Muscle of leg (tissue), 3 donors: ENCODE measurements at regions not wholly inside any gene's neighbourhood (a gene's known extent, or its start where the extent isn't known, plus 50 kb on each side); places are given as distances from the start of the nearest gene placed in this dataset.

Source experiments
- DNase-seq: peaks from one replicate; pipeline ENCODE4 v3.0.0; 2013
- H3K27ac ChIP-seq: one replicate; pipeline ENCODE4 v1.5.1; 2013; ENCODE audit warnings: mild to moderate bottlenecking, low read length, control low read depth
- H3K27me3 ChIP-seq: one replicate; pipeline ENCODE4 v1.6.1; 2013; ENCODE audit warnings: low read length; ENCODE audit not compliant: control insufficient read depth, insufficient read depth
- H3K36me3 ChIP-seq: one replicate; pipeline ENCODE4 v1.6.1; 2013; ENCODE audit warnings: low read length; ENCODE audit not compliant: control insufficient read depth, insufficient read depth
- H3K4me1 ChIP-seq: one replicate; pipeline ENCODE4 v1.6.1; 2013; ENCODE audit warnings: low read length; ENCODE audit not compliant: control insufficient read depth, insufficient read depth
- H3K4me3 ChIP-seq: one replicate; pipeline ENCODE4 v1.5.1; 2013; ENCODE audit warnings: low read length, control low read depth
- H3K9me3 ChIP-seq: replicated peaks from 2 replicates; pipeline ENCODE4 v1.6.1; 2013; ENCODE audit warnings: low read depth, low read length; ENCODE audit not compliant: control insufficient read depth
- WGBS: methylation state at CpG from one replicate; pipeline ENCODE4 v1.1.5; 2013; ENCODE audit warnings: missing lambda C conversion rate; ENCODE audit not compliant: insufficient coverage; 5-methylcytosine and 5-hydroxymethylcytosine counted together

GRCh38 chr2:192473331-192473730 lies 278.6 kb upstream of the TMEFF2 start:
- Histone ChIP-seq H3K4me3 (no peak overlapping the region), H3K27ac (no peak overlapping the region), H3K36me3 (no peaks in the 10 kb centered on the region), H3K9me3 (peaks cover 4% of the 10 kb centered on the region), H3K27me3 (no peaks in the 10 kb centered on the region), H3K4me1 (no peaks in the 10 kb centered on the region)
- no peak for DNase-seq
- 0% methylated on average over 1 of the region's 1 CpG for WGBS

GRCh38 chr2:192471982-192472381 lies 277.2 kb upstream of the TMEFF2 start:
- Histone ChIP-seq H3K9me3 (peaks cover 4% of the 10 kb centered on the region), H3K4me3 (no peak overlapping the region), H3K36me3 (no peaks in the 10 kb centered on the region), H3K4me1 (no peaks in the 10 kb centered on the region), H3K27ac (no peak overlapping the region), H3K27me3 (no peaks in the 10 kb centered on the region)
- no peak for DNase-seq

GRCh38 chr2:192469612-192470011 lies 274.9 kb upstream of the TMEFF2 start:
- H3K27ac ChIP-seq = no peak overlapping the region
- WGBS = no CpG with 5 or more reads among the region's 1 CpG
- peak; percentile 15 for DNase-seq
- H3K36me3 ChIP-seq = no peaks in the 10 kb centered on the region
- H3K4me3 ChIP-seq = no peak overlapping the region
- no peaks in the 10 kb centered on the region for H3K27me3 ChIP-seq
- no peaks in the 10 kb centered on the region for H3K9me3 ChIP-seq
- H3K4me1 ChIP-seq = no peaks in the 10 kb centered on the region

- no peak for DNase-seq
- no peaks in the 10 kb centered on the region for H3K9me3 ChIP-seq
- WGBS = no CpG with 5 or more reads among the region's 4 CpGs
- no peaks in the 10 kb centered on the region for H3K36me3 ChIP-seq
- no peaks in the 10 kb centered on the region for H3K4me1 ChIP-seq
- H3K4me3 ChIP-seq = no peak overlapping the region
- no peak overlapping the region for H3K27ac ChIP-seq
- no peaks in the 10 kb centered on the region for H3K27me3 ChIP-seq
Measured at GRCh38 chr2:192467953-192468660, 273.4 kb upstream of the TMEFF2 start.

GRCh38 chr2:192465141-192465540 lies 270.4 kb upstream of the TMEFF2 start:
- no CpG with 5 or more reads among the region's 1 CpG for WGBS
- no peaks in the 10 kb centered on the region for H3K36me3 ChIP-seq
- no peaks in the 10 kb centered on the region for H3K9me3 ChIP-seq
- H3K27ac ChIP-seq = no peak overlapping the region
- no peak for DNase-seq
- H3K27me3 ChIP-seq = no peaks in the 10 kb centered on the region
- no peaks in the 10 kb centered on the region for H3K4me1 ChIP-seq
- no peak overlapping the region for H3K4me3 ChIP-seq

- H3K4me3 ChIP-seq = no peak overlapping the region
- H3K9me3 ChIP-seq = no peaks in the 10 kb centered on the region
- H3K4me1 ChIP-seq = no peaks in the 10 kb centered on the region
- no peaks in the 10 kb centered on the region for H3K27me3 ChIP-seq
- no CpG with 5 or more reads among the region's 1 CpG for WGBS
- DNase-seq = no peak
- H3K36me3 ChIP-seq = no peaks in the 10 kb centered on the region
- H3K27ac ChIP-seq = no peak overlapping the region
Measured at GRCh38 chr2:192459422-192459821, 264.7 kb upstream of the TMEFF2 start.

DNA sequence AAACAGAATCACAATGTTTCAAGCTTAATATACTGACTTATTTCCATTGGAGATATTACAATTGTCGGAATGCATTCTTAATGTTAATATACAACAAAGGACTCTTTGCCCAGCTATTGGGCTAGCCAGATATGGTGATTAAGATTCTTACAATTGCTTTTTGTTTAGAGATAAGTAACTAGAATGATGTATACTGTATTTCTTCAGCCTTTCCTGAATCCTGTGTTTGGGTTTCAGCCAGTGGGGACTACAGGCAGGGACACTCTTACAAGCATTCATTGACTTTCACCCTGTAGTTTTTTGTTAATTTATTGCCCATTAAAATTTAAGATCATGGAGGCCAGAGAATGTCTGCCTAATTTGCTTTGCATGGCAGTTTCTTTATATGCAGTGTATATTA lies 254.1 kb upstream of the TMEFF2 start:
- DNase-seq = peak; percentile 7
- H3K36me3 ChIP-seq = no peaks in the 10 kb centered on the region
- H3K9me3 ChIP-seq = no peaks in the 10 kb centered on the region
- no peaks in the 10 kb centered on the region for H3K4me1 ChIP-seq
- no peak overlapping the region for H3K4me3 ChIP-seq
- H3K27ac ChIP-seq = no peak overlapping the region
- H3K27me3 ChIP-seq = no peaks in the 10 kb centered on the region
- WGBS = no CpG with 5 or more reads among the region's 1 CpG

DNA sequence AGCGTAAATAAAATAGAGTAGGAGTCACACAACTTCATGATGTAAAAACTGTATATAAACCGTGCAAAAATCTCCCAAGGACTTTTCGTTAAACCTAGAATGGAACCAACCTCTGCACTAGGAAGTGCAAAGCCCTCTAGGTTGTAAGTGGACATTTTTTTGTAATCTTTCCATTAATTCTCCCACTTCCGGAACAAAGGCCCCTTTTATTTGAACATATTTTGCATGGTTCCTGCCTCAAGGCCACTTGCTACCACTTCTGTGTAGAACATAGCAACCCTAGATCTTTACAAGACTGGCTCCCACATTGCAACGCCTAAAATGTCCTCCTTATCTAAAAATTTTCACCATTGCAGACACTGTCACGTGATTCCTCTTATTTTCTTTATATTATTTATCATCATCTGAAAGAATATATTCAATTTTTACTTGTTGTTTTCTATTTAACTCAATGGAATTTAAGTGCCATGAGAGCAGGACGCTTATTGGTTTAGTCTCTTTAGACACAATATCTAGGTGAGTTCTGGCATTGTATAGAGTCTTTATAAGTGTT lies 249.6 kb upstream of the TMEFF2 start:
- Histone ChIP-seq H3K4me1 (no peaks in the 10 kb centered on the region), H3K4me3 (no peak overlapping the region), H3K9me3 (no peaks in the 10 kb centered on the region), H3K27ac (no peak overlapping the region), H3K36me3 (no peaks in the 10 kb centered on the region), H3K27me3 (no peaks in the 10 kb centered on the region)
- DNase-seq = no peak
- WGBS = 0% methylated on average over 1 of the region's 7 CpGs

GRCh38 chr2:192443831-192444230 lies 249.1 kb upstream of the TMEFF2 start:
- Histone ChIP-seq H3K4me1 (no peaks in the 10 kb centered on the region), H3K36me3 (no peaks in the 10 kb centered on the region), H3K9me3 (no peaks in the 10 kb centered on the region), H3K27me3 (no peaks in the 10 kb centered on the region), H3K27ac (peak overlapping the region; percentile 30), H3K4me3 (no peak overlapping the region)
- DNase-seq = peak; percentile 88
- no CpG with 5 or more reads among the region's 2 CpGs for WGBS

DNA sequence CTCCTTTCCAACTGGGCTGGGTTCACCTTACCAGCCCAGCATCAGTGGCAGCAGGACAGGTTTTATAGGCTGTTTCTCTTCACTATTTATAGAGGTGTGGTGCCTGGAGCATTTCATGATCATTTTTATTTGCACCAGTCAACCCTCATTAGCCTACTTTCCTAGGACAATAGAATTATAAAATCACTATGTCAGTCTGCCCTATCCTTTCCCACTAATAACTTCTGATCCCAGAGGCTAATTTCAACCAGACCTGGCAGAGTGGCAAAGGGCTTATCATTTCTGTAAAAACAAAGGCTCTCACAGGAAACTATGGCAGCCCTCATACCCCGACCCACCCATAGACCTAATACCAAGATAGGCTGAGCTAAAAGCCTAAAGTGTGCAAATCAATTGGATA lies 243.5 kb upstream of the TMEFF2 start:
- Histone ChIP-seq H3K27me3 (no peaks in the 10 kb centered on the region), H3K36me3 (no peaks in the 10 kb centered on the region), H3K9me3 (no peaks in the 10 kb centered on the region), H3K4me1 (no peaks in the 10 kb centered on the region), H3K27ac (no peak overlapping the region), H3K4me3 (no peak overlapping the region)
- no peak for DNase-seq
- WGBS = no CpG with 5 or more reads among the region's 1 CpG

DNA sequence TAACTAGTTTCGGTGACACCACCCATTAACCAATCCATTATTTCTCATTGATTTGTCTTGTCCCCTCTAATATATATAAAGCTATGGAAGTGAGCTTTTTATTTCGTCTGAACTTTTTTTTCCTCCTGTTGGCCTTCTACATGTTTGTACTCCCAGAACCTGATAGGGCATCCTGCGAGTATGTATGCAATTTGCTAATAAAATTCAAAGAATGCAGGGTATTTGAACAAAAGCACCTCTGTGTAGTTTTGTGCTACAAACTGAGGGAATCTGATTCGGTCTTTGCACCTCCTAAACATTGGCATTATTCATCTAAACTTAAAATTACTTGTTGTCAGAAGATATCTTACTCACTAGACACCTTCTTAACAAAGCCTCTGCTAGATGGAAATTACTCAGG lies 242.9 kb upstream of the TMEFF2 start:
- no CpG with 5 or more reads among the region's 4 CpGs for WGBS
- Histone ChIP-seq H3K9me3 (no peaks in the 10 kb centered on the region), H3K27me3 (no peaks in the 10 kb centered on the region)

More for the DNA sequence above, 242.9 kb upstream of the TMEFF2 start:
- Histone ChIP-seq H3K4me3 (no peak overlapping the region), H3K4me1 (no peaks in the 10 kb centered on the region), H3K27ac (no peak overlapping the region), H3K36me3 (no peaks in the 10 kb centered on the region)
- no peak for DNase-seq
